HEK293 (cell line): ENCODE measurements at regions not wholly inside any gene's neighbourhood (a gene's known extent, or its start where the extent isn't known, plus 50 kb on each side); places are given as distances from the start of the nearest gene placed in this dataset.

ENCODE experiments used
- CTCF ChIA-PET: fragments of 350-600 bp; formaldehyde crosslinking; extraction: SDS; loops from one replicate; lab custom pipeline; 2021; ENCODE audit warnings: antibody characterized with exemption; lab: Yijun Ruan, JAX
- POLR2A ChIA-PET: fragments of 300-600 bp; formaldehyde crosslinking; extraction: SDS; loops from one replicate; lab custom pipeline; 2020; ENCODE audit warnings: antibody characterized with exemption, inconsistent platforms; lab: Yijun Ruan, JAX
- H3K27ac ChIP-seq: fragments of 200-500 bp; sonication (Bioruptor generic); 2 replicates; pipeline ENCODE4 v1.5.1; 2014; ENCODE audit warnings: low read depth, low read length, control low read depth, inconsistent platforms; ENCODE audit errors: extremely low read depth
- H3K36me3 ChIP-seq, 2 experiments: fragments of 200-500 bp in 1 of 2; sonication (Bioruptor generic) in 1 of 2; 1 replicate in 1 of 2; 2 replicates in 1 of 2; pipeline ENCODE4 v1.5.1; 2014 to 2017; ENCODE audit warnings: inconsistent platforms in 2 of 2, low read length in 2 of 2; ENCODE audit not compliant: control insufficient read depth in 2 of 2, insufficient read depth in 1 of 2
- H3K4me1 ChIP-seq: fragments of 200-500 bp; sonication (Bioruptor generic); 2 replicates; pipeline ENCODE4 v1.5.1; 2014; ENCODE audit warnings: mild to moderate bottlenecking, low read length, inconsistent platforms; ENCODE audit not compliant: control insufficient read depth, insufficient read depth
- H3K4me3 ChIP-seq: 2 replicates; pipeline ENCODE4 v1.5.1; 2011; ENCODE audit warnings: low read depth, mild to moderate bottlenecking, control low read depth, low read length, moderate library complexity
- H3K9me3 ChIP-seq: fragments of 200-500 bp; sonication (Bioruptor generic); 2 replicates; pipeline ENCODE4 v1.5.1; 2014; ENCODE audit warnings: low read depth, low read length, inconsistent platforms; ENCODE audit not compliant: control insufficient read depth, insufficient read depth
- EGR2 ChIP-seq: fragments of 450-650 bp; formaldehyde crosslinking; IDR thresholded peaks from 2 replicates; pipeline ENCODE4 v1.5.1; 2016; ENCODE audit warnings: low read depth, missing biosample characterization, missing genetic modification characterization
- GLIS2 ChIP-seq: fragments of 450-650 bp; formaldehyde crosslinking; IDR thresholded peaks from 2 replicates; pipeline ENCODE4 v1.5.1; 2016; ENCODE audit warnings: missing biosample characterization, missing genetic modification characterization
- MEIS1 ChIP-seq: sonication (generic); formaldehyde crosslinking; IDR thresholded peaks from 2 replicates; pipeline ENCODE4 v1.8.1; 2022; ENCODE audit warnings: missing genetic modification reagents, mild to moderate bottlenecking, borderline replicate concordance
- TCF7L2 ChIP-seq: IDR thresholded peaks from 2 replicates; pipeline ENCODE4 v1.6.1; 2011; ENCODE audit warnings: low read depth, mild to moderate bottlenecking, inconsistent platforms, low read length, moderate library complexity, borderline replicate concordance
- ZNF19 ChIP-seq: fragments of 450-650 bp; formaldehyde crosslinking; IDR thresholded peaks from 2 replicates; pipeline ENCODE4; 2016; ENCODE audit warnings: missing biosample characterization, missing genetic modification characterization, low read depth
- ZNF324 ChIP-seq: fragments of 450-650 bp; formaldehyde crosslinking; IDR thresholded peaks from 2 replicates; pipeline ENCODE4 v1.5.1; 2016; ENCODE audit warnings: missing biosample characterization, missing genetic modification characterization
- ZNF571 ChIP-seq: fragments of 450-650 bp; formaldehyde crosslinking; IDR thresholded peaks from 2 replicates; pipeline ENCODE4 v1.5.0; 2017; ENCODE audit warnings: missing biosample characterization, missing genetic modification characterization
- ZSCAN30 ChIP-seq: fragments of 450-650 bp; IDR thresholded peaks from 2 replicates; pipeline ENCODE4 v1.5.1; 2018; ENCODE audit warnings: missing biosample characterization, mild to moderate bottlenecking, missing genetic modification characterization, moderate library complexity
- TF ChIP-seq, protein P1 (sequence below): fragments of 450-650 bp; formaldehyde crosslinking; IDR thresholded peaks from 2 replicates; pipeline ENCODE4 v1.5.1; 2016; ENCODE audit warnings: missing biosample characterization, missing genetic modification characterization
- TF ChIP-seq, protein P2 (sequence below): fragments of 450-650 bp; IDR thresholded peaks from 2 replicates; pipeline ENCODE4 v1.5.1; 2018; ENCODE audit warnings: missing biosample characterization, mild to moderate bottlenecking, missing genetic modification characterization
- TF ChIP-seq, protein P3 (sequence below): fragments of 450-650 bp; formaldehyde crosslinking; IDR thresholded peaks from 2 replicates; pipeline ENCODE4 v1.5.1; 2016; ENCODE audit warnings: missing biosample characterization, missing genetic modification characterization, borderline replicate concordance
- TF ChIP-seq, protein P4 (sequence below): fragments of 450-650 bp; formaldehyde crosslinking; IDR thresholded peaks from 2 replicates; pipeline ENCODE4 v1.5.1; 2016; ENCODE audit warnings: missing biosample characterization, missing genetic modification characterization, borderline replicate concordance

DNA sequence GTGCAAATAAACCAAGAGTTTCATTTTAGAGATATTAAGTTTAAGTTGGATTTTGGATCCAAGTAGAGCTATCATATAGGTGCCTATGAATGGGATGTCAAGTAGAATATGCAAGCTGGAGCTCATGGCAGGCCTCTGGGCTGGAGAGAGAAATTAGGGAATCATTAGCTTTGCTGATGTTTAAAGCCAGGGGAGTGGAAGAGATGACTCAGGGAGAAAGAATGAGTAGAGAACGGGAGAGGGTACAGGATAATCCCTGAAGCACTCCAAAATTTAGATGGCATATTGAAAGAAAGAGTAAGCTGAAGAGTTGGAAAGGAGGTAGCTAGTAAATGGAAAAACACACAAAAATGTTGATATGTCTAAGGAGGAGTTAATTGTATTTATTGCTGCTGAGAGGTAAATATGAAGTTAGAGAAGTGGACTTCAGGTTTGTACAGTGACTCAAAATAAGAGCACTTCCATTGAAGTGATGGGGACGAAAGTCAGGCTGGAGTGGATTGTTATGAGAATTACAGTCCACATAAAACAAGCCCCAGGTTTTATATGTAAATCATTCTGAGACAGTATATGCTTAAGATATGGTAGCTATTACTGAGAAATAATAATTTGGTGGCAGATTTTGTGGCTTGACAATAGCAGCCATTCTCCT is 72.5 kb upstream of the GRXCR1 start:
- POLR2A ChIA-PET: no interaction called here
- TF ChIP-seq, protein P1, sequence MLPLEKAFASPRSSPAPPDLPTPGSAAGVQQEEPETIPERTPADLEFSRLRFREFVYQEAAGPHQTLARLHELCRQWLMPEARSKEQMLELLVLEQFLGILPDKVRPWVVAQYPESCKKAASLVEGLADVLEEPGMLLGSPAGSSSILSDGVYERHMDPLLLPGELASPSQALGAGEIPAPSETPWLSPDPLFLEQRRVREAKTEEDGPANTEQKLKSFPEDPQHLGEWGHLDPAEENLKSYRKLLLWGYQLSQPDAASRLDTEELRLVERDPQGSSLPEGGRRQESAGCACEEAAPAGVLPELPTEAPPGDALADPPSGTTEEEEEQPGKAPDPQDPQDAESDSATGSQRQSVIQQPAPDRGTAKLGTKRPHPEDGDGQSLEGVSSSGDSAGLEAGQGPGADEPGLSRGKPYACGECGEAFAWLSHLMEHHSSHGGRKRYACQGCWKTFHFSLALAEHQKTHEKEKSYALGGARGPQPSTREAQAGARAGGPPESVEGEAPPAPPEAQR (tag by site-specific recombination): no peak
- no peak for TF ChIP-seq TCF7L2
- no peak for TF ChIP-seq MEIS1 (CRISPR knock-in tag)
- TF ChIP-seq ZNF324 (tag by site-specific recombination): no peak
- TF ChIP-seq EGR2: no peak
- TF ChIP-seq ZSCAN30: no peak
- TF ChIP-seq, protein P2, sequence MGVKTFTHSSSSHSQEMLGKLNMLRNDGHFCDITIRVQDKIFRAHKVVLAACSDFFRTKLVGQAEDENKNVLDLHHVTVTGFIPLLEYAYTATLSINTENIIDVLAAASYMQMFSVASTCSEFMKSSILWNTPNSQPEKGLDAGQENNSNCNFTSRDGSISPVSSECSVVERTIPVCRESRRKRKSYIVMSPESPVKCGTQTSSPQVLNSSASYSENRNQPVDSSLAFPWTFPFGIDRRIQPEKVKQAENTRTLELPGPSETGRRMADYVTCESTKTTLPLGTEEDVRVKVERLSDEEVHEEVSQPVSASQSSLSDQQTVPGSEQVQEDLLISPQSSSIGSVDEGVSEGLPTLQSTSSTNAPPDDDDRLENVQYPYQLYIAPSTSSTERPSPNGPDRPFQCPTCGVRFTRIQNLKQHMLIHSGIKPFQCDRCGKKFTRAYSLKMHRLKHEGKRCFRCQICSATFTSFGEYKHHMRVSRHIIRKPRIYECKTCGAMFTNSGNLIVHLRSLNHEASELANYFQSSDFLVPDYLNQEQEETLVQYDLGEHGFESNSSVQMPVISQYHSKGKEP (tag by site-specific recombination): no peak
- no peak for TF ChIP-seq ZNF571
- TF ChIP-seq ZNF19 (tag by site-specific recombination): no peak
- TF ChIP-seq GLIS2: no peak
- TF ChIP-seq, protein P3, sequence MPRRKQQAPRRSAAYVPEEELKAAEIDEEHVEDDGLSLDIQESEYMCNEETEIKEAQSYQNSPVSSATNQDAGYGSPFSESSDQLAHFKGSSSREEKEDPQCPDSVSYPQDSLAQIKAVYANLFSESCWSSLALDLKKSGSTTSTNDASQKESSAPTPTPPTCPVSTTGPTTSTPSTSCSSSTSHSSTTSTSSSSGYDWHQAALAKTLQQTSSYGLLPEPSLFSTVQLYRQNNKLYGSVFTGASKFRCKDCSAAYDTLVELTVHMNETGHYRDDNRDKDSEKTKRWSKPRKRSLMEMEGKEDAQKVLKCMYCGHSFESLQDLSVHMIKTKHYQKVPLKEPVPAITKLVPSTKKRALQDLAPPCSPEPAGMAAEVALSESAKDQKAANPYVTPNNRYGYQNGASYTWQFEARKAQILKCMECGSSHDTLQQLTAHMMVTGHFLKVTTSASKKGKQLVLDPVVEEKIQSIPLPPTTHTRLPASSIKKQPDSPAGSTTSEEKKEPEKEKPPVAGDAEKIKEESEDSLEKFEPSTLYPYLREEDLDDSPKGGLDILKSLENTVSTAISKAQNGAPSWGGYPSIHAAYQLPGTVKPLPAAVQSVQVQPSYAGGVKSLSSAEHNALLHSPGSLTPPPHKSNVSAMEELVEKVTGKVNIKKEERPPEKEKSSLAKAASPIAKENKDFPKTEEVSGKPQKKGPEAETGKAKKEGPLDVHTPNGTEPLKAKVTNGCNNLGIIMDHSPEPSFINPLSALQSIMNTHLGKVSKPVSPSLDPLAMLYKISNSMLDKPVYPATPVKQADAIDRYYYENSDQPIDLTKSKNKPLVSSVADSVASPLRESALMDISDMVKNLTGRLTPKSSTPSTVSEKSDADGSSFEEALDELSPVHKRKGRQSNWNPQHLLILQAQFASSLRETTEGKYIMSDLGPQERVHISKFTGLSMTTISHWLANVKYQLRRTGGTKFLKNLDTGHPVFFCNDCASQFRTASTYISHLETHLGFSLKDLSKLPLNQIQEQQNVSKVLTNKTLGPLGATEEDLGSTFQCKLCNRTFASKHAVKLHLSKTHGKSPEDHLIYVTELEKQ: no peak
- TF ChIP-seq, protein P4, sequence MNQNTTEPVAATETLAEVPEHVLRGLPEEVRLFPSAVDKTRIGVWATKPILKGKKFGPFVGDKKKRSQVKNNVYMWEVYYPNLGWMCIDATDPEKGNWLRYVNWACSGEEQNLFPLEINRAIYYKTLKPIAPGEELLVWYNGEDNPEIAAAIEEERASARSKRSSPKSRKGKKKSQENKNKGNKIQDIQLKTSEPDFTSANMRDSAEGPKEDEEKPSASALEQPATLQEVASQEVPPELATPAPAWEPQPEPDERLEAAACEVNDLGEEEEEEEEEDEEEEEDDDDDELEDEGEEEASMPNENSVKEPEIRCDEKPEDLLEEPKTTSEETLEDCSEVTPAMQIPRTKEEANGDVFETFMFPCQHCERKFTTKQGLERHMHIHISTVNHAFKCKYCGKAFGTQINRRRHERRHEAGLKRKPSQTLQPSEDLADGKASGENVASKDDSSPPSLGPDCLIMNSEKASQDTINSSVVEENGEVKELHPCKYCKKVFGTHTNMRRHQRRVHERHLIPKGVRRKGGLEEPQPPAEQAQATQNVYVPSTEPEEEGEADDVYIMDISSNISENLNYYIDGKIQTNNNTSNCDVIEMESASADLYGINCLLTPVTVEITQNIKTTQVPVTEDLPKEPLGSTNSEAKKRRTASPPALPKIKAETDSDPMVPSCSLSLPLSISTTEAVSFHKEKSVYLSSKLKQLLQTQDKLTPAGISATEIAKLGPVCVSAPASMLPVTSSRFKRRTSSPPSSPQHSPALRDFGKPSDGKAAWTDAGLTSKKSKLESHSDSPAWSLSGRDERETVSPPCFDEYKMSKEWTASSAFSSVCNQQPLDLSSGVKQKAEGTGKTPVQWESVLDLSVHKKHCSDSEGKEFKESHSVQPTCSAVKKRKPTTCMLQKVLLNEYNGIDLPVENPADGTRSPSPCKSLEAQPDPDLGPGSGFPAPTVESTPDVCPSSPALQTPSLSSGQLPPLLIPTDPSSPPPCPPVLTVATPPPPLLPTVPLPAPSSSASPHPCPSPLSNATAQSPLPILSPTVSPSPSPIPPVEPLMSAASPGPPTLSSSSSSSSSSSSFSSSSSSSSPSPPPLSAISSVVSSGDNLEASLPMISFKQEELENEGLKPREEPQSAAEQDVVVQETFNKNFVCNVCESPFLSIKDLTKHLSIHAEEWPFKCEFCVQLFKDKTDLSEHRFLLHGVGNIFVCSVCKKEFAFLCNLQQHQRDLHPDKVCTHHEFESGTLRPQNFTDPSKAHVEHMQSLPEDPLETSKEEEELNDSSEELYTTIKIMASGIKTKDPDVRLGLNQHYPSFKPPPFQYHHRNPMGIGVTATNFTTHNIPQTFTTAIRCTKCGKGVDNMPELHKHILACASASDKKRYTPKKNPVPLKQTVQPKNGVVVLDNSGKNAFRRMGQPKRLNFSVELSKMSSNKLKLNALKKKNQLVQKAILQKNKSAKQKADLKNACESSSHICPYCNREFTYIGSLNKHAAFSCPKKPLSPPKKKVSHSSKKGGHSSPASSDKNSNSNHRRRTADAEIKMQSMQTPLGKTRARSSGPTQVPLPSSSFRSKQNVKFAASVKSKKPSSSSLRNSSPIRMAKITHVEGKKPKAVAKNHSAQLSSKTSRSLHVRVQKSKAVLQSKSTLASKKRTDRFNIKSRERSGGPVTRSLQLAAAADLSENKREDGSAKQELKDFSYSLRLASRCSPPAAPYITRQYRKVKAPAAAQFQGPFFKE (tag by site-specific recombination): no peak
- no peak overlapping the region for H3K4me3 ChIP-seq
- no peaks in the 10 kb centered on the region for H3K36me3 ChIP-seq
- no peaks in the 10 kb centered on the region for H3K4me1 ChIP-seq
- H3K9me3 ChIP-seq: no peaks in the 10 kb centered on the region
- H3K27ac ChIP-seq: no peak overlapping the region
- CTCF ChIA-PET: interaction anchor here (0.5 kb wide), 1 partner anchor 347 kb away, joined by 5 read pairs; no protein-coding TSS in a partner anchor
